Breast epithelium (tissue), 3 donors: ENCODE measurements at regions not wholly inside any gene's neighbourhood (a gene's known extent, or its start where the extent isn't known, plus 50 kb on each side); places are given as distances from the start of the nearest gene placed in this dataset.

Source experiments
- POLR2A ChIP-seq: fragments of 450-650 bp; IDR thresholded peaks from one replicate; pipeline ENCODE4 v1.6.1; 2016; ENCODE audit warnings: antibody characterized with exemption, mild to moderate bottlenecking, moderate library complexity
- TF ChIP-seq, protein P1 (sequence below), 3 donors: fragments of 450-650 bp; IDR thresholded peaks; one replicate each; pipeline ENCODE4 v1.5.1; 2016 to 2017; ENCODE audit warnings: antibody characterized with exemption in 3 of 3, mild to moderate bottlenecking in 3 of 3, moderate library complexity in 3 of 3

DNA sequence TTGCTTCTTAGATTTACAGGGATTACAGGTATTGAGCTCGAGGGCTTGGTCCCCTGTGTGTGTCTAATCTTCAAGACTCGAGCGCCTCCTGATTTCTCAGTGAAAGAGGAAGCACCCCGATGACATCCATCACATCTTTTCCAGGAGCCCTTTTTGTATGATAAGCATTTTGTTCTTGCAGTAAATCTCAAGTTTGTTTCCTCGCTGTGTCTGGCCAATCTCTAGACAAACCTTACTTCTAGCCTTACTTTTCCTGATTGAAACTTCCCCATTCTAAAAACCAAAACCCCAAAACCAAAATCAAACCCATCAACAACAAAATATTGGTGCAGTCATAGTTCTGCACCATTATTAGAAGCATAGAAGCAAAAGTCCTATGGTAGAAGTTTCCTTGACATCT is 286.0 kb downstream of the NFKBIZ start:
- TF ChIP-seq, protein P1, sequence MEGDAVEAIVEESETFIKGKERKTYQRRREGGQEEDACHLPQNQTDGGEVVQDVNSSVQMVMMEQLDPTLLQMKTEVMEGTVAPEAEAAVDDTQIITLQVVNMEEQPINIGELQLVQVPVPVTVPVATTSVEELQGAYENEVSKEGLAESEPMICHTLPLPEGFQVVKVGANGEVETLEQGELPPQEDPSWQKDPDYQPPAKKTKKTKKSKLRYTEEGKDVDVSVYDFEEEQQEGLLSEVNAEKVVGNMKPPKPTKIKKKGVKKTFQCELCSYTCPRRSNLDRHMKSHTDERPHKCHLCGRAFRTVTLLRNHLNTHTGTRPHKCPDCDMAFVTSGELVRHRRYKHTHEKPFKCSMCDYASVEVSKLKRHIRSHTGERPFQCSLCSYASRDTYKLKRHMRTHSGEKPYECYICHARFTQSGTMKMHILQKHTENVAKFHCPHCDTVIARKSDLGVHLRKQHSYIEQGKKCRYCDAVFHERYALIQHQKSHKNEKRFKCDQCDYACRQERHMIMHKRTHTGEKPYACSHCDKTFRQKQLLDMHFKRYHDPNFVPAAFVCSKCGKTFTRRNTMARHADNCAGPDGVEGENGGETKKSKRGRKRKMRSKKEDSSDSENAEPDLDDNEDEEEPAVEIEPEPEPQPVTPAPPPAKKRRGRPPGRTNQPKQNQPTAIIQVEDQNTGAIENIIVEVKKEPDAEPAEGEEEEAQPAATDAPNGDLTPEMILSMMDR (IDR thresholded peaks at IDR 0.05): no peak
- TF ChIP-seq POLR2A: no peak
